Fibroblast of lung (primary cell): ENCODE measurements at regions not wholly inside any gene's neighbourhood (a gene's known extent, or its start where the extent isn't known, plus 50 kb on each side); places are given as distances from the start of the nearest gene placed in this dataset.

Experiments
- DNase-seq, 2 donors: peaks; one replicate each; pipeline versions ENCODE4 v3.0.0 to v3.0.0-alpha.2; 2010; ENCODE audit warnings: low read depth in 2 of 2
- H2AFZ ChIP-seq: 2 replicates; pipeline ENCODE4 v1.5.1; 2012; ENCODE audit warnings: low read length, control low read depth, inconsistent platforms
- H3K27ac ChIP-seq: 2 replicates; pipeline ENCODE4 v1.5.1; 2011; ENCODE audit warnings: low read length, control low read depth; ENCODE audit not compliant: insufficient read depth
- H3K27me3 ChIP-seq: 2 replicates; pipeline ENCODE4 v1.5.1; 2011; ENCODE audit warnings: mild to moderate bottlenecking, low read length; ENCODE audit not compliant: control insufficient read depth, insufficient read depth
- H3K36me3 ChIP-seq: 2 replicates; pipeline ENCODE4 v1.5.1; 2011; ENCODE audit warnings: low read length; ENCODE audit not compliant: control insufficient read depth, insufficient read depth
- H3K4me1 ChIP-seq: 2 replicates; pipeline ENCODE4 v1.5.1; 2011; ENCODE audit warnings: low read length; ENCODE audit not compliant: control insufficient read depth, insufficient read depth; ENCODE audit errors: extremely low read depth
- H3K4me2 ChIP-seq: 2 replicates; pipeline ENCODE4 v1.5.1; 2011; ENCODE audit warnings: low read length, control low read depth; ENCODE audit not compliant: insufficient read depth; ENCODE audit errors: extremely low read depth
- H3K4me3 ChIP-seq, 4 experiments: fragments of 200-600 bp in 1 of 4; sonication (generic) in 1 of 4; replicated peaks in 1 of 4; 2 replicates each; pipeline ENCODE4 v1.5.1; 2011 to 2016; ENCODE audit warnings: low read length in 4 of 4, low read depth in 3 of 4, mild to moderate bottlenecking in 3 of 4, control low read depth in 2 of 4, inconsistent platforms in 1 of 4, mixed read lengths in 1 of 4; ENCODE audit not compliant: insufficient read depth in 1 of 4; ENCODE audit errors: control extremely low read depth in 1 of 4
- H3K79me2 ChIP-seq: 2 replicates; pipeline ENCODE4 v1.5.1; 2012; ENCODE audit warnings: mild to moderate bottlenecking, low read length, inconsistent platforms; ENCODE audit not compliant: control insufficient read depth, insufficient read depth
- H3K9ac ChIP-seq: 2 replicates; pipeline ENCODE4 v1.5.1; 2011; ENCODE audit warnings: mild to moderate bottlenecking, low read length, control low read depth; ENCODE audit not compliant: insufficient read depth
- H3K9me3 ChIP-seq: 2 replicates; pipeline ENCODE4 v1.5.1; 2012; ENCODE audit warnings: low read depth, low read length; ENCODE audit not compliant: control insufficient read depth, insufficient read depth
- H4K20me1 ChIP-seq: 2 replicates; pipeline ENCODE4 v1.5.1; 2011; ENCODE audit warnings: low read length; ENCODE audit not compliant: control insufficient read depth, insufficient read depth; ENCODE audit errors: extremely low read depth
- CTCF ChIP-seq, 2 donors: IDR thresholded peaks in 1 of 2; conservative IDR thresholded peaks in 1 of 2; 1 replicate in 1 of 2; 2 replicates in 1 of 2; pipeline ENCODE4 v1.5.1; 2011 to 2012; ENCODE audit warnings: low read length in 2 of 2, control low read depth in 1 of 2, inconsistent platforms in 1 of 2, low read depth in 1 of 2, mild to moderate bottlenecking in 1 of 2
- EZH2 ChIP-seq: IDR thresholded peaks from 2 replicates; pipeline ENCODE4 v1.5.1; 2012; ENCODE audit warnings: low read length, control low read depth, mild to moderate bottlenecking; ENCODE audit errors: missing control alignments

GRCh38 chr6:1515280-1515679 is 94.4 kb upstream of the FOXC1 start:
- no peak overlapping the region for H2AFZ ChIP-seq
- no peaks in the 10 kb centered on the region for H4K20me1 ChIP-seq
- TF ChIP-seq CTCF (conservative IDR thresholded peaks at IDR 0.05 in 1 of 2, IDR thresholded peaks at IDR 0.05 in 1 of 2; ENCODE audit: low read depth in 1 of 2, low read length in 2 of 2) (no peak), EZH2 (no peak)
- H3K4me1 ChIP-seq = no peaks in the 10 kb centered on the region
- H3K9ac ChIP-seq = no peak overlapping the region
- no peak for DNase-seq
- no peaks in the 10 kb centered on the region for H3K9me3 ChIP-seq
- no peaks in the 10 kb centered on the region for H3K79me2 ChIP-seq
- no peak overlapping the region for H3K4me3 ChIP-seq
- no peaks in the 10 kb centered on the region for H3K36me3 ChIP-seq
- H3K27me3 ChIP-seq = peaks cover 3% of the 10 kb centered on the region
- H3K27ac ChIP-seq = no peak overlapping the region
- H3K4me2 ChIP-seq = no peak overlapping the region

- no peak overlapping the region for H3K27ac ChIP-seq
- no peak for DNase-seq
- no peaks in the 10 kb centered on the region for H3K27me3 ChIP-seq
- no peaks in the 10 kb centered on the region for H3K79me2 ChIP-seq
- no peaks in the 10 kb centered on the region for H3K4me1 ChIP-seq
- H3K4me3 ChIP-seq = no peak overlapping the region
- no peak overlapping the region for H3K4me2 ChIP-seq
- no peaks in the 10 kb centered on the region for H4K20me1 ChIP-seq
- TF ChIP-seq EZH2 (no peak), CTCF (conservative IDR thresholded peaks at IDR 0.05 in 1 of 2, IDR thresholded peaks at IDR 0.05 in 1 of 2; ENCODE audit: low read depth in 1 of 2, low read length in 2 of 2) (no peak)
- no peak overlapping the region for H3K9ac ChIP-seq
- H2AFZ ChIP-seq = no peak overlapping the region
- H3K9me3 ChIP-seq = no peaks in the 10 kb centered on the region
- no peaks in the 10 kb centered on the region for H3K36me3 ChIP-seq
Measured at GRCh38 chr6:1515781-1516180, 93.9 kb upstream of the FOXC1 start.

DNA sequence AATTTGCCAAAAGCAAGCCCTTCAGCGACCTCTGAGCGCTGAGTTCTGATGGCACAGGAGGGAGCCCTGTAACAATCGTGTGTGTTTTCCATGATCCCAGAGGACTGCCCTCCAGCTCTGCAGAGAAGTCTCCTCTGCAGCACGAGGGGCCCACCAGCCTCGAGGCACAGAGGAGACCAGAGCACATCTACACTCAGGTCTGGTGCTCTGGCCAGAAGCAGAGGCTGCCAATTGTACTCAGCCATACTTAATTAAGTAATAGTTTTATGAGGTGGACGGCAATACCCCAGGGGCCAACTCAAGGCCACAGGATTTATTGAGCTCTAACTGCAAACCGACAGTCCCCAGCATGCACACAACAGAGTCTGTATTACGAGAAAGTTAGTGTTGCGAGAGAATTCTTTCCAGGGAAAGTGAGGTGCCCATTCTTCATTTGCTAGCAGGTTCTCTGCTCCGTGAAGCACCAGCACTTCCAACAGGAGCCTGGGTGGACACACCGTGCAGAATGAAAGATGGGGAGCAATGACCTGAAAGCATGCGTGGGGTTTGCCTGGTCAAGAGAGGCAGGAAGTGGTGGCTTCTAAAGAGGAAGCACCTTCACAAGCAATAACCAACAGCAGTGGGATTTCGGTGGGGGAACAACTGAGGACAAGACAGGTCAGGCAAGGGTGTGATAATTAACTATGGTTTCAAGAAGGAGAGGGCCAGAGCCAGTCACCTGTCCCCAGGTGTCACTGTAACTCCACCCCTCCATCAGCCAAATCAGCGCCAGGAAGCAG is 92.8 kb upstream of the FOXC1 start:
- DNase-seq = no peak
- TF ChIP-seq EZH2 (no peak), CTCF (conservative IDR thresholded peaks at IDR 0.05 in 1 of 2, IDR thresholded peaks at IDR 0.05 in 1 of 2; ENCODE audit: low read depth in 1 of 2, low read length in 2 of 2) (no peak)
- Histone ChIP-seq H3K4me1 (no peaks in the 10 kb centered on the region), H3K9ac (no peak overlapping the region), H3K36me3 (no peaks in the 10 kb centered on the region), H3K27ac (no peak overlapping the region), H3K79me2 (no peaks in the 10 kb centered on the region), H3K27me3 (no peaks in the 10 kb centered on the region), H4K20me1 (no peaks in the 10 kb centered on the region), H3K4me3 (no peak overlapping the region), H3K9me3 (no peaks in the 10 kb centered on the region), H3K4me2 (no peak overlapping the region), H2AFZ (no peak overlapping the region)
